Activated T-cell treated with anti-CD3 and anti-CD28 coated beads, Interleukin-2, amount 50 U/mL, for 1 hour (primary cell): ENCODE measurements at regions not wholly inside any gene's neighbourhood (a gene's known extent, or its start where the extent isn't known, plus 50 kb on each side); places are given as distances from the start of the nearest gene placed in this dataset.
"Not testable (repeated sequence)": the region's sequence is repeated elsewhere in the genome, so short reads cannot be mapped to it uniquely, and the experiment has no call there.

ENCODE experiments used
- DNase-seq: peaks from one replicate; pipeline ENCODE4 v3.0.0-alpha.2; 2020

GRCh38 chr21:27581168-27581567 is 614.3 kb upstream of the ADAMTS5 start:
- DNase-seq, result no peak

GRCh38 chr21:27580276-27580675 is 613.4 kb upstream of the ADAMTS5 start:
- DNase-seq, result no peak

GRCh38 chr21:27578741-27579265 is 611.9 kb upstream of the ADAMTS5 start:
- no peak for DNase-seq

- DNase-seq, result no peak
Observed at GRCh38 chr21:27572696-27573095, 605.8 kb upstream of the ADAMTS5 start.

GRCh38 chr21:27571706-27572105 is 604.8 kb upstream of the ADAMTS5 start:
- DNase-seq, result no peak

- DNase-seq, result no peak
Observed at GRCh38 chr21:27570306-27570868, 603.5 kb upstream of the ADAMTS5 start.

GRCh38 chr21:27569831-27570230 is 602.9 kb upstream of the ADAMTS5 start:
- DNase-seq, result no peak

GRCh38 chr21:27569091-27569490 is 602.2 kb upstream of the ADAMTS5 start:
- DNase-seq, result no peak

GRCh38 chr21:27567381-27567780 is 600.5 kb upstream of the ADAMTS5 start:
- no peak for DNase-seq

- DNase-seq, result no peak
Observed at GRCh38 chr21:27566521-27566920, 599.6 kb upstream of the ADAMTS5 start.

GRCh38 chr21:27565364-27565763 is 598.5 kb upstream of the ADAMTS5 start:
- DNase-seq, result no peak

GRCh38 chr21:27564684-27565301 is 597.9 kb upstream of the ADAMTS5 start:
- DNase-seq, result no peak

GRCh38 chr21:27562303-27562702 is 595.4 kb upstream of the ADAMTS5 start:
- DNase-seq, result no peak

GRCh38 chr21:27561116-27561515 is 594.2 kb upstream of the ADAMTS5 start:
- DNase-seq, result no peak

GRCh38 chr21:27557356-27557755 is 590.5 kb upstream of the ADAMTS5 start:
- no peak for DNase-seq

- DNase-seq, result no peak
Observed at GRCh38 chr21:27555996-27556395, 589.1 kb upstream of the ADAMTS5 start.

GRCh38 chr21:27550287-27550686 is 583.4 kb upstream of the ADAMTS5 start:
- DNase-seq, result no peak

- DNase-seq, result no peak
Observed at GRCh38 chr21:27548486-27548885, 581.6 kb upstream of the ADAMTS5 start.

- no peak for DNase-seq
Observed at GRCh38 chr21:27545754-27546349, 579.0 kb upstream of the ADAMTS5 start.

GRCh38 chr21:27542126-27542525 is 575.2 kb upstream of the ADAMTS5 start:
- not testable (repeated sequence) for DNase-seq

- no peak for DNase-seq
Observed at GRCh38 chr21:27536319-27536718, 569.4 kb upstream of the ADAMTS5 start.

- no peak for DNase-seq
Observed at GRCh38 chr21:27535188-27535587, 568.3 kb upstream of the ADAMTS5 start.

GRCh38 chr21:27534206-27534605 is 567.3 kb upstream of the ADAMTS5 start:
- DNase-seq, result no peak

- DNase-seq, result no peak
Observed at GRCh38 chr21:27532076-27532475, 565.2 kb upstream of the ADAMTS5 start.
